Mesendoderm (in vitro differentiated cells): ENCODE measurements at regions not wholly inside any gene's neighbourhood (a gene's known extent, or its start where the extent isn't known, plus 50 kb on each side); places are given as distances from the start of the nearest gene placed in this dataset.

Experiments
- DNase-seq: peaks from one replicate; pipeline ENCODE4 v3.0.0; 2013
- H2AK5ac ChIP-seq: 2 replicates; pipeline ENCODE4 v1.6.1; 2013; ENCODE audit warnings: low read length, inconsistent platforms
- H2BK120ac ChIP-seq: 2 replicates; pipeline ENCODE4 v1.6.1; 2013; ENCODE audit warnings: low read depth, mild to moderate bottlenecking, low read length, moderate library complexity, mixed read lengths
- H2BK15ac ChIP-seq: replicated peaks from 2 replicates; pipeline ENCODE4 v1.6.1; 2013; ENCODE audit warnings: low read depth, mild to moderate bottlenecking, moderate library complexity
- H2BK5ac ChIP-seq: 2 replicates; pipeline ENCODE4 v1.6.1; 2013; ENCODE audit warnings: low read length, inconsistent platforms
- H3K18ac ChIP-seq: 2 replicates; pipeline ENCODE4 v1.6.1; 2013; ENCODE audit warnings: mild to moderate bottlenecking, low read length, mixed read lengths
- H3K23ac ChIP-seq: one replicate; pipeline ENCODE4 v1.6.1; 2013; ENCODE audit warnings: low read length
- H3K27ac ChIP-seq: 2 replicates; pipeline ENCODE4 v1.5.1; 2013; ENCODE audit warnings: low read depth, mild to moderate bottlenecking, inconsistent platforms, low read length, moderate library complexity
- H3K27me3 ChIP-seq: 2 replicates; pipeline ENCODE4 v1.6.1; 2013; ENCODE audit warnings: low read length, control low read depth, mild to moderate bottlenecking, inconsistent platforms; ENCODE audit not compliant: insufficient read depth, poor library complexity
- H3K36me3 ChIP-seq: 2 replicates; pipeline ENCODE4 v1.6.1; 2013; ENCODE audit warnings: low read length, inconsistent platforms; ENCODE audit not compliant: control insufficient read depth, insufficient read depth
- H3K4ac ChIP-seq: one replicate; pipeline ENCODE4 v1.6.1; 2013; ENCODE audit warnings: low read depth, mild to moderate bottlenecking, low read length, moderate library complexity
- H3K4me1 ChIP-seq: 2 replicates; pipeline ENCODE4 v1.6.1; 2013; ENCODE audit warnings: low read depth, low read length, inconsistent platforms; ENCODE audit not compliant: control insufficient read depth
- H3K4me2 ChIP-seq: 2 replicates; pipeline ENCODE4 v1.6.1; 2013; ENCODE audit warnings: low read length
- H3K4me3 ChIP-seq: 2 replicates; pipeline ENCODE4 v1.5.1; 2013; ENCODE audit warnings: mild to moderate bottlenecking, low read length
- H3K56ac ChIP-seq: one replicate; pipeline ENCODE4 v1.6.1; 2013; ENCODE audit warnings: low read length
- H3K79me1 ChIP-seq: 2 replicates; pipeline ENCODE4 v1.6.1; 2013; ENCODE audit warnings: low read length, inconsistent platforms
- H3K79me2 ChIP-seq: 2 replicates; pipeline ENCODE4 v1.6.1; 2013; ENCODE audit warnings: mild to moderate bottlenecking, low read length; ENCODE audit not compliant: control insufficient read depth, insufficient read depth
- H3K9ac ChIP-seq: 2 replicates; pipeline ENCODE4 v1.6.1; 2013; ENCODE audit warnings: low read length, inconsistent platforms
- H4K5ac ChIP-seq: one replicate; pipeline ENCODE4 v1.6.1; 2013; ENCODE audit warnings: low read length
- H4K8ac ChIP-seq: one replicate; pipeline ENCODE4 v1.6.1; 2013; ENCODE audit warnings: low read depth, mild to moderate bottlenecking, control low read depth, low read length, moderate library complexity
- WGBS: extraction: QIAGEN DNeasy Blood & Tissue Kit; methylation state at CpG from one replicate; pipeline ENCODE4 v1.1.7; 2013; ENCODE audit warnings: low lambda C conversion rate, missing lambda C conversion rate; ENCODE audit not compliant: insufficient coverage; ENCODE audit errors: extremely low coverage; 5-methylcytosine and 5-hydroxymethylcytosine counted together

DNA sequence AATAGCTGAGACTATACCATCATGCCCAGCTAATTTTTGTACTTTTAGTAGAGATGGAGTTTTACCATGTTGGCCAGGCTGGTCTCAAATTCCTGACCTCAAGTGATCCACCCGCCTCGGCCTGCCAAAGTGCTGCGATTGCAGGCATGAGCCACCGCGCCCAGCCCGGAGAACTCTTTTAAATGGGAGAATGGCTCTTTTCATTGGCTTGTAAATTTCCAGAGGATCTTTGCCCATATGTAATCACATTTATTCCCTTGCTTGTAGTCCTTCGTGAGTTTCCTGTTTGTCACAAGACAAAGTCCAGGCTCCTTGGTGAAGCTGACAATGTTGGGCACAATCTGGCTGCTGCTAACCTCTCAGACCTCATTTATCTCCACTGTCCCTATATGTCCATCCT lies 135.1 kb downstream of the CEP57L1 start:
- Histone ChIP-seq H4K5ac (no peak overlapping the region), H3K4me1 (no peaks in the 10 kb centered on the region), H2BK5ac (no peak overlapping the region), H3K18ac (no peak overlapping the region), H3K9ac (no peak overlapping the region), H3K27ac (no peak overlapping the region), H2AK5ac (no peak overlapping the region), H4K8ac (no peak overlapping the region), H3K4me3 (no peak overlapping the region), H2BK120ac (no peak overlapping the region), H3K4ac (no peak overlapping the region), H3K4me2 (no peak overlapping the region), H2BK15ac (no peak overlapping the region), H3K79me1 (no peaks in the 10 kb centered on the region), H3K56ac (no peak overlapping the region), H3K79me2 (no peaks in the 10 kb centered on the region), H3K36me3 (no peaks in the 10 kb centered on the region), H3K27me3 (no peaks in the 10 kb centered on the region), H3K23ac (no peak overlapping the region)
- DNase-seq: no peak
- no CpG with 5 or more reads among the region's 7 CpGs for WGBS

- Histone ChIP-seq H3K79me1 (no peaks in the 10 kb centered on the region), H3K79me2 (no peaks in the 10 kb centered on the region), H3K27ac (no peak overlapping the region), H3K4me2 (no peak overlapping the region), H2AK5ac (no peak overlapping the region), H2BK5ac (no peak overlapping the region), H3K4ac (no peak overlapping the region), H3K23ac (no peak overlapping the region), H2BK120ac (no peak overlapping the region), H3K18ac (no peak overlapping the region), H2BK15ac (no peak overlapping the region), H3K4me1 (no peaks in the 10 kb centered on the region), H3K36me3 (no peaks in the 10 kb centered on the region), H4K8ac (no peak overlapping the region), H3K27me3 (no peaks in the 10 kb centered on the region), H3K4me3 (no peak overlapping the region), H3K9ac (no peak overlapping the region), H3K56ac (no peak overlapping the region), H4K5ac (no peak overlapping the region)
- WGBS: no CpG with 5 or more reads among the region's 4 CpGs
- no peak for DNase-seq
Measured at GRCh38 chr6:109229536-109229935, 134.2 kb downstream of the CEP57L1 start.

DNA sequence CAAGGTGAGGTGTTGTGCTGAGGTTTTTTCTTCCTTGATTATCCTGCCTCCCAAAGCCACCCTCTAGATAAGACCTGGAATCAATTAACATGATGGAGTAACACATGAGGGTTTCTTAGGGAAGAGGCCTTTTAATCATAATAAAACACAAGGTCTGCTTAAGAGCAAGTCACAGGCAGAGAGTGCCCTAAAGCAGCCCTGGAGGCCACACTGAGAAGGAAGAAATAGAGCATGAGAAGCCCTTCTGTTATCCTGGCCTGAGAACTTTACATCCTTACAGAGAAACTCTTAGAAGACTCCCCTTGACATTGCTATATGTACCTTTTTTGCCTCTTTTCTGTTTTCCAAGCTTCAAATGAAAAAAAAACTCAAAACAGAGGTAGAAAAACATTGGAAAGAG lies 132.3 kb downstream of the CEP57L1 start:
- no peak overlapping the region for H2AK5ac ChIP-seq
- H3K4me1 ChIP-seq: no peaks in the 10 kb centered on the region
- no peak for DNase-seq
- no peaks in the 10 kb centered on the region for H3K36me3 ChIP-seq
- no peak overlapping the region for H3K18ac ChIP-seq
- no peak overlapping the region for H3K4me3 ChIP-seq
- H2BK5ac ChIP-seq: no peak overlapping the region
- no peak overlapping the region for H3K56ac ChIP-seq
- no peak overlapping the region for H3K4ac ChIP-seq
- no peaks in the 10 kb centered on the region for H3K79me2 ChIP-seq
- H3K9ac ChIP-seq: no peak overlapping the region
- no peak overlapping the region for H3K4me2 ChIP-seq
- H4K5ac ChIP-seq: no peak overlapping the region
- no peak overlapping the region for H3K23ac ChIP-seq
- no peak overlapping the region for H3K27ac ChIP-seq
- no peak overlapping the region for H4K8ac ChIP-seq
- H3K79me1 ChIP-seq: no peaks in the 10 kb centered on the region
- no peak overlapping the region for H2BK120ac ChIP-seq
- H2BK15ac ChIP-seq: no peak overlapping the region
- no peaks in the 10 kb centered on the region for H3K27me3 ChIP-seq

GRCh38 chr6:109226353-109226752 lies 131.0 kb downstream of the CEP57L1 start:
- no peaks in the 10 kb centered on the region for H3K4me1 ChIP-seq
- DNase-seq: no peak
- no peaks in the 10 kb centered on the region for H3K79me1 ChIP-seq
- no peak overlapping the region for H3K4ac ChIP-seq
- H3K4me3 ChIP-seq: no peak overlapping the region
- no peaks in the 10 kb centered on the region for H3K36me3 ChIP-seq
- no peak overlapping the region for H4K5ac ChIP-seq
- no peak overlapping the region for H2BK15ac ChIP-seq
- H3K79me2 ChIP-seq: no peaks in the 10 kb centered on the region
- no peak overlapping the region for H3K4me2 ChIP-seq
- no peak overlapping the region for H3K18ac ChIP-seq
- no peak overlapping the region for H2BK120ac ChIP-seq
- no peak overlapping the region for H3K23ac ChIP-seq
- no peaks in the 10 kb centered on the region for H3K27me3 ChIP-seq
- H3K9ac ChIP-seq: no peak overlapping the region
- no peak overlapping the region for H2BK5ac ChIP-seq
- H3K27ac ChIP-seq: no peak overlapping the region
- no peak overlapping the region for H2AK5ac ChIP-seq
- no peak overlapping the region for H3K56ac ChIP-seq
- H4K8ac ChIP-seq: no peak overlapping the region

DNA sequence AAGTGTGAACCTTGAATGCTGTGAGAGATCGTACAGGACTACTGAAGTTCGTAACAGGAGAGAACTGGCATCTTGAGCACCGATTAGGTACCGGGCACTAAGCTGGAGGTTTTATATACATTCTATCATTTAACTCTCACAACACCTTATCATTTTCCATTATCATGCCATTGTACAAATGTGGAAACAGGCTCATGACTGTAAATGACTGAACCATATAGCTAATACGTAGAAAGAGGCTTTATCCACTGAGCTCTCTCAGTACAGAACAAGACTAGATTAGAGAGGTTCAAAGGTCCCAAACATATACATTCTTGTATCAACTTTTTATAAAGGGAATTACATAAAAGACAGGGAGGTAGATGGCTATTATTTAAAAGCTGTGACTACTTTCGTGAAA lies 130.6 kb downstream of the CEP57L1 start:
- no peak overlapping the region for H2AK5ac ChIP-seq
- no peak overlapping the region for H2BK120ac ChIP-seq
- H3K4me1 ChIP-seq: no peaks in the 10 kb centered on the region
- H4K8ac ChIP-seq: no peak overlapping the region
- DNase-seq: no peak
- no peak overlapping the region for H2BK15ac ChIP-seq
- no peak overlapping the region for H3K27ac ChIP-seq
- no peaks in the 10 kb centered on the region for H3K36me3 ChIP-seq
- H3K79me1 ChIP-seq: no peaks in the 10 kb centered on the region
- no peak overlapping the region for H3K9ac ChIP-seq
- no peak overlapping the region for H3K4me2 ChIP-seq
- H3K18ac ChIP-seq: no peak overlapping the region
- H3K4me3 ChIP-seq: no peak overlapping the region
- no CpG with 5 or more reads among the region's 6 CpGs for WGBS
- H4K5ac ChIP-seq: no peak overlapping the region
- no peak overlapping the region for H3K23ac ChIP-seq
- no peak overlapping the region for H3K56ac ChIP-seq
- H3K4ac ChIP-seq: no peak overlapping the region
- no peak overlapping the region for H2BK5ac ChIP-seq
- no peaks in the 10 kb centered on the region for H3K27me3 ChIP-seq
- H3K79me2 ChIP-seq: no peaks in the 10 kb centered on the region

DNA sequence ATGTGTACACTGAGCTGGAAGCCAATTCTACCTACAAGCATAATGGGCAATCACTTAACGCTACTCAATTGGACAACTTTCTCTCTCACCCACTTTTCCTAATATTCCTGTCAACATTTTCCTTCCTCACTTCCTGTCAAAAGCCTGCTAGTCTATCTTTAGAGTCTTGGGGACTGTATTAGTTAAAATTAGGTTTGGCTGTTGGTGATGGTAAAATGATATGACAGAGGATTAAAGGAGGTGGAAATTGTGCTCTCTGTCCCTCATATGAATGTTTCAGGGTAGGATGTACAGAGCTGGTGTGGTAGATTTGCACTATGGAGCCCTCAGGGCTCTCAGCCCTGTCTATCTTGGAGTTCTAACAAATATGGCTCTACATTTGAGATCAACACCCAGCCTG lies 129.7 kb downstream of the CEP57L1 start:
- no peak overlapping the region for H4K5ac ChIP-seq
- no peaks in the 10 kb centered on the region for H3K79me1 ChIP-seq
- no peak overlapping the region for H3K9ac ChIP-seq
- H3K56ac ChIP-seq: no peak overlapping the region
- H3K79me2 ChIP-seq: no peaks in the 10 kb centered on the region
- H2AK5ac ChIP-seq: no peak overlapping the region
- no peak overlapping the region for H2BK5ac ChIP-seq
- H3K4me3 ChIP-seq: no peak overlapping the region
- no peak overlapping the region for H3K4me2 ChIP-seq
- H3K18ac ChIP-seq: no peak overlapping the region
- H4K8ac ChIP-seq: no peak overlapping the region
- no peak overlapping the region for H2BK15ac ChIP-seq
- DNase-seq: no peak
- no peaks in the 10 kb centered on the region for H3K27me3 ChIP-seq
- no CpG with 5 or more reads among the region's 1 CpG for WGBS
- no peak overlapping the region for H2BK120ac ChIP-seq
- H3K27ac ChIP-seq: no peak overlapping the region
- H3K4me1 ChIP-seq: no peaks in the 10 kb centered on the region
- H3K36me3 ChIP-seq: no peaks in the 10 kb centered on the region
- H3K4ac ChIP-seq: no peak overlapping the region
- H3K23ac ChIP-seq: no peak overlapping the region
